DND-41 (cell line): ENCODE measurements at regions not wholly inside any gene's neighbourhood (a gene's known extent, or its start where the extent isn't known, plus 50 kb on each side); places are given as distances from the start of the nearest gene placed in this dataset.

Experiments used
- ATAC-seq: fragments of 200-7000 bp; cut with Tn5 transposase; 3 replicates; pipeline ENCODE4 v1.9.1; 2021; ENCODE audit warnings: low read depth; ENCODE audit not compliant: insufficient read depth
- DNase-seq: peaks from one replicate; pipeline ENCODE4 v3.0.0-alpha.2; 2020
- H2AFZ ChIP-seq: 2 replicates; pipeline ENCODE4 v1.6.0; 2012; ENCODE audit warnings: low read depth, low read length
- H3K27ac ChIP-seq: 2 replicates; pipeline ENCODE4 v1.5.1; 2012; ENCODE audit warnings: low read length, inconsistent platforms
- H3K27me3 ChIP-seq: fragments of 200-600 bp; sonication (generic); 2 replicates; pipeline ENCODE4 v1.6.0; 2012; ENCODE audit warnings: low read length, mild to moderate bottlenecking, inconsistent platforms; ENCODE audit not compliant: insufficient read depth, poor library complexity
- H3K36me3 ChIP-seq: 2 replicates; pipeline ENCODE4 v1.5.1; 2012; ENCODE audit warnings: low read length, inconsistent platforms; ENCODE audit not compliant: insufficient read depth
- H3K4me1 ChIP-seq: 2 replicates; pipeline ENCODE4 v1.5.1; 2012; ENCODE audit warnings: mild to moderate bottlenecking, low read length; ENCODE audit not compliant: insufficient read depth
- H3K4me2 ChIP-seq: 2 replicates; pipeline ENCODE4 v1.6.0; 2012; ENCODE audit warnings: mild to moderate bottlenecking, moderate library complexity, low read length, inconsistent platforms; ENCODE audit not compliant: insufficient read depth
- H3K4me3 ChIP-seq, 2 experiments: fragments of 200-600 bp in 1 of 2; shearing (Covaris generic) in 1 of 2; 2 replicates each; pipeline ENCODE4 v1.5.1; 2012 to 2016; ENCODE audit warnings: inconsistent platforms in 2 of 2, low read length in 2 of 2, mild to moderate bottlenecking in 2 of 2, low read depth in 1 of 2, moderate library complexity in 1 of 2
- H3K79me2 ChIP-seq: 2 replicates; pipeline ENCODE4 v1.6.0; 2012; ENCODE audit warnings: low read length, inconsistent platforms; ENCODE audit not compliant: insufficient read depth
- H3K9ac ChIP-seq: 2 replicates; pipeline ENCODE4 v1.6.0; 2012; ENCODE audit warnings: low read depth, mild to moderate bottlenecking, inconsistent platforms, low read length, moderate library complexity
- H3K9me3 ChIP-seq: 2 replicates; pipeline ENCODE4 v1.5.1; 2012; ENCODE audit warnings: low read length, moderate library complexity, mild to moderate bottlenecking, inconsistent platforms; ENCODE audit not compliant: insufficient read depth, severe bottlenecking
- H4K20me1 ChIP-seq: 2 replicates; pipeline ENCODE4 v1.6.0; 2012; ENCODE audit warnings: low read length; ENCODE audit not compliant: insufficient read depth
- EZH2 ChIP-seq: IDR thresholded peaks from 3 replicates; pipeline ENCODE4 v1.6.1; 2012; ENCODE audit warnings: borderline replicate concordance, low read depth, mild to moderate bottlenecking, moderate library complexity, low read length, inconsistent platforms; ENCODE audit not compliant: severe bottlenecking
- TF ChIP-seq, protein P1 (sequence below): IDR thresholded peaks from 2 replicates; pipeline ENCODE4 v1.5.1; 2012; ENCODE audit warnings: borderline replicate concordance, low read length, moderate library complexity, mild to moderate bottlenecking; ENCODE audit not compliant: poor library complexity, severe bottlenecking; ENCODE audit errors: extremely low read depth

DNA sequence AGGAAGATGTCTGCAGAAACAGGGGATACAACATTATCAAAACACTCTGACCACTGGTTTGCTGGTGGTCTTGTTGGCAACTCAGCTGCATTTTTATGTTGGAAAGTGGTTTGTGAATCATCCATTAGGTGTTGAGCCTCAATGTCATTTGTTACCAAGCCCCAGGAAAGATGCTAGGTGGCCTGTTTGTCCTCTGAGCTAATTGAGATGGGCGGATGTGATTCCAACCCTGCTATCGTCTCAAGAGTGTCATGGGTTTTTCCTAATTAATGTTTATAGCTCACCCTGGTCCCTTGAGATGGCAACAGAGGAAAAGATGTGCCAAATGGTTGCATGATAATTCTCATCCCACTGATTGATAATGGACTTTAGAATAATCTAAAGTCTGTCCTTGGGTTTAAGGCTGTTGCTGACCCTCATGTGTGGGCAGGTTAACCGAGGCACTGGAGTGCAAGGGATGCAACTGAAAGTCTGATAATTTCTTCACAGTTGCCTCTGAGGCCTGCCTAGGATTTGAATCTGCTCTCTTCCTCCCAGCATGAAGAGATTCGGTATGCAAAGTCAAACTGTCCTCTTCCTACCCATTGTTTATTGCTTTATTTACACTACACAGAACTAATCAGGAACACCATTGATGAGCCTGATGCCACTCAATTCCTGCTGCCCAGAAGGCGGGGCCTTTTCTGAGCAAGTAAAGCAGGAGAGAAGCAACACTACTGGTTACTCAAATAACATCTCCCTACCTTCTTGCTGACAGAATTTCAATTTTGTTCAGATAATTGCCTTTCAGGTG lies 166.2 kb upstream of the TBC1D5 start:
- Histone ChIP-seq H3K27ac (peak overlapping the region; percentile 86), H3K36me3 (no peaks in the 10 kb centered on the region), H3K9me3 (no peaks in the 10 kb centered on the region), H3K4me3 (no peak overlapping the region), H3K79me2 (no peaks in the 10 kb centered on the region), H3K27me3 (no peaks in the 10 kb centered on the region), H2AFZ (peak overlapping the region; percentile 40; the same call in 1 of the 2 replicates), H4K20me1 (no peaks in the 10 kb centered on the region), H3K9ac (peak overlapping the region; percentile 2; the same call in 1 of the 2 replicates), H3K4me2 (no peak overlapping the region), H3K4me1 (peaks cover 97% of the 10 kb centered on the region)
- no peak for TF ChIP-seq EZH2
- TF ChIP-seq, protein P1, sequence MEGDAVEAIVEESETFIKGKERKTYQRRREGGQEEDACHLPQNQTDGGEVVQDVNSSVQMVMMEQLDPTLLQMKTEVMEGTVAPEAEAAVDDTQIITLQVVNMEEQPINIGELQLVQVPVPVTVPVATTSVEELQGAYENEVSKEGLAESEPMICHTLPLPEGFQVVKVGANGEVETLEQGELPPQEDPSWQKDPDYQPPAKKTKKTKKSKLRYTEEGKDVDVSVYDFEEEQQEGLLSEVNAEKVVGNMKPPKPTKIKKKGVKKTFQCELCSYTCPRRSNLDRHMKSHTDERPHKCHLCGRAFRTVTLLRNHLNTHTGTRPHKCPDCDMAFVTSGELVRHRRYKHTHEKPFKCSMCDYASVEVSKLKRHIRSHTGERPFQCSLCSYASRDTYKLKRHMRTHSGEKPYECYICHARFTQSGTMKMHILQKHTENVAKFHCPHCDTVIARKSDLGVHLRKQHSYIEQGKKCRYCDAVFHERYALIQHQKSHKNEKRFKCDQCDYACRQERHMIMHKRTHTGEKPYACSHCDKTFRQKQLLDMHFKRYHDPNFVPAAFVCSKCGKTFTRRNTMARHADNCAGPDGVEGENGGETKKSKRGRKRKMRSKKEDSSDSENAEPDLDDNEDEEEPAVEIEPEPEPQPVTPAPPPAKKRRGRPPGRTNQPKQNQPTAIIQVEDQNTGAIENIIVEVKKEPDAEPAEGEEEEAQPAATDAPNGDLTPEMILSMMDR = no peak
- no peak for ATAC-seq
- DNase-seq = no peak

DNA sequence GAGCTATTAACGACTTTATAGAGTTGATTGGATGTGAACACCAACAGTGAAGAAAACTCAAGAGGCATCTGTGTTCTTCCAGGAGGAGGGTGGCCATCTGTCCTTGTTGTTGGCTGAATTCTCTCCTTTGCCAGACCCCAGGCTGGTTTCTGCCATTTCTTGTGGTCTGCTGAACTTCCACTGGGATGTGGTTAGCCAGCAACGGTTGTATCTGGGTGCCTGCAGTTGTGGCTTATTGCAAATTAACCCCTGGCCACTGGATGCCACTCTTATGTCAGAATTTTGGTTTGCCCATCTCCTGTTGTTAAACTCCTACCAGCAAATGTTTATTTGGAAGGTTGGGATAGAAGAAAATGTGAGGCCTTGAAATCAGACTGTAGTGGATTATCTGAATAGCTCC lies 163.6 kb upstream of the TBC1D5 start:
- TF ChIP-seq, protein P1 = peak; percentile 90
- no peak for TF ChIP-seq EZH2
- DNase-seq (peak; percentile 93), ATAC-seq (peak; percentile 84)
- H3K9me3 ChIP-seq = no peaks in the 10 kb centered on the region
- H3K4me2 ChIP-seq = peak overlapping the region; percentile 4; the same call in 1 of the 2 replicates
- no peaks in the 10 kb centered on the region for H4K20me1 ChIP-seq
- no peaks in the 10 kb centered on the region for H3K36me3 ChIP-seq
- no peak overlapping the region for H3K4me3 ChIP-seq
- H3K79me2 ChIP-seq = no peaks in the 10 kb centered on the region
- H2AFZ ChIP-seq = peak overlapping the region; percentile 15
- no peaks in the 10 kb centered on the region for H3K27me3 ChIP-seq
- peaks cover 96% of the 10 kb centered on the region for H3K4me1 ChIP-seq
- peak overlapping the region; percentile 97 for H3K27ac ChIP-seq
- peak overlapping the region; percentile 49 for H3K9ac ChIP-seq

DNA sequence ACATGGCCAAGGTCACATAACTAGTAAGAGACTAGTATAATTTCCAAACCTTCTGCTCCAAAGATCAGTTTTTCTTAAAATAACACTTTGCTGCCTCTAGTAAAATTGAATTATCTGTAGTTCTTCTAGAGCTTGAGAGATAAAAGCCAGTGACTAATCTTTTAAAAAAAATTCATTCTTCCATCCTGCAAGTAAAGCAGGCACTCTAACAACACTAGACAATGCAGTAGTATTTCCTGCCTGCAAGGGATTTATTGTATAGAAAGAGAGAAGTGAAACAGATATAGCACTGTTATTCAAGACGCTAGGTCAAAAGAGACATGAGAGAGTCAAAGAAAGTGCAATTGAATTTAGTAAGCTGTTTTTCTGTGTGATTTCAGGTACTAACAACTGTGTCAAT lies 159.5 kb upstream of the TBC1D5 start:
- Histone ChIP-seq H3K4me1 (peaks cover 56% of the 10 kb centered on the region), H3K4me2 (peak overlapping the region; percentile 35; the same call in 1 of the 2 replicates), H3K27me3 (no peaks in the 10 kb centered on the region), H3K27ac (peak overlapping the region; percentile 74), H2AFZ (peak overlapping the region; percentile 34; the same call in 1 of the 2 replicates), H3K36me3 (no peaks in the 10 kb centered on the region), H3K79me2 (no peaks in the 10 kb centered on the region), H4K20me1 (no peaks in the 10 kb centered on the region), H3K9ac (peak overlapping the region; percentile 23), H3K9me3 (peaks cover 10% of the 10 kb centered on the region), H3K4me3 (no peak overlapping the region)
- TF ChIP-seq, protein P1 = no peak
- TF ChIP-seq EZH2 = no peak
- peak; percentile 25; the same call in 2 of the 3 replicates for ATAC-seq
- DNase-seq = no peak
